GM18511 (cell line): ENCODE measurements at regions not wholly inside any gene's neighbourhood (a gene's known extent, or its start where the extent isn't known, plus 50 kb on each side); places are given as distances from the start of the nearest gene placed in this dataset.

Source experiments
- ATAC-seq: cut with Tn5 transposase; IDR thresholded peaks from one replicate; pipeline ENCODE4 v1.9.1; 2021; ENCODE audit warnings: mild to moderate bottlenecking, moderate library complexity; ENCODE audit not compliant: unreplicated experiment

DNA sequence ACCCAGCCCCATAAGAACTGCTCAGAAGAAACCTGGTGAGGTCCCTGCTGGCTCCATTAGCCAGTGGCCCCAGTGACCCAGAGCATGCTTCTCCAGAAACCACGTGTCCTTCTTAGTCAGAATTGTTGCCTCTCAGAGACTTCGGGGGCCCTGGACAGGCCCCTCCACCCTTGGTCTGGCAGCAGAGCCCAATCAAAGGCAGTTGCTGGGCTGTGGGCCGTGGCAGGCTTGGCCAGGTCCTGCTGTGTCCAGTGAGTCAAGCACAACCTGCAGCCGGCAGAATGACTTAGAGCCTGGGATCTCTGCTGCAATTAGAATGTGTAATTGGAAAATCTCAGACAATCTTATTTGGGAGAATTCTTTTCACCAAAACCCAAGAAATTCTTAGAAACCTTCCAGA lies 502.0 kb upstream of the KLF4 start:
- ATAC-seq, result no peak

DNA sequence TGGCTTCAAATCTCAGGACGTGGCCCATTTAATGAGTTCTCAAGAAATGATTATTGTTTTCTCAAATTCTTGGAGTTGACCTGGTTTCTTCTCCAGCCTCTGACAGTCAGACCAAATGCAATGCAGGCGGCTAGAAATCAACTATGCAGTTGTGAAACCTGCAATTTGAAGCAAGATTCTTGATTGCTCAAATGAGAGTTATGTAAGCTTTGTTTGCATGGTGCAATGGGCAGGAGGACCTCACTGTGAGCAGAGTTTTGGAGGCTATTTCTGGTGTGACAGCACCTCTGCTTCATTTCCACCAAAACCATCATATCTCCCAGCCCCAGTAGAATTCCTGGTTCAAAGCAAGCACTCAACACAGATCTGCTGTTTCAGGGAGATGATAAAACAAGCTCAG lies 500.0 kb upstream of the KLF4 start:
- ATAC-seq, result no peak

DNA sequence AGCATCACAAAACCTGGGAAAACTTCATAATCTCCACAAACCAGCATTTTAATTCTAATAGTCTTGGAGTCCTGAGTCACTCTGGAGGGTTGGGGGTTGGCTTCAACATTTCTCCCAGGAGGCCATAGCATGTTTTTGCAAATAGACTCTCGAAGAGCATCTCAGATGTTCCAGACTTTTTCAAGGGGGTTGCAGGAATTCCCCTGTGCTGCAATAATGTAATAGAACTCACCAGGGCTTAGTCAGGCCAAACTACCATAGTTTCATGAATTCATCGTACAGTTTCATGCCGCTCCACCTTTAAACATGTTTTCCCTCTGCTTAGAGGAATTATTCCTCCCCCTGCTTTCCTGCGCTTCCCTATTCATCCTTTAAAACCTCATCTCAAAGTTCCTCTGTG lies 499.5 kb upstream of the KLF4 start:
- ATAC-seq, result no peak

DNA sequence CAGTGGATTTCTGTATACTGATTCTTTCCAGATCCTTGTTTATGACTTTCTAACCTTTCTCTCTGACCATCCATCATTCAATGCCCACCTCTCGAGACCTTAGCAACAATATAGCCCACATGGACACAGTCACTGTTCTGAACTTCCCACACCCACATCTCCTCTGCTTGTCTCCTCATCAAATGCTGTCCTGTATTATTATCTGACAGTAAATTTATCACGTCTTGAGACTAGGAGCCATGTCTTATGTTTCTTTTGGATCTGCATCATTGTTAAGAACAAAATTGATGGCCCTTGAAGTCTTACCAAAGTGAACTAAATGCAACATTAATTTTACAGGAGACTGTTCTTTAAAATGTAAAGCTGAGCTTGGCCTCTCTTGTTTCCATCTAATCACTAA lies 495.4 kb upstream of the KLF4 start:
- no peak for ATAC-seq

DNA sequence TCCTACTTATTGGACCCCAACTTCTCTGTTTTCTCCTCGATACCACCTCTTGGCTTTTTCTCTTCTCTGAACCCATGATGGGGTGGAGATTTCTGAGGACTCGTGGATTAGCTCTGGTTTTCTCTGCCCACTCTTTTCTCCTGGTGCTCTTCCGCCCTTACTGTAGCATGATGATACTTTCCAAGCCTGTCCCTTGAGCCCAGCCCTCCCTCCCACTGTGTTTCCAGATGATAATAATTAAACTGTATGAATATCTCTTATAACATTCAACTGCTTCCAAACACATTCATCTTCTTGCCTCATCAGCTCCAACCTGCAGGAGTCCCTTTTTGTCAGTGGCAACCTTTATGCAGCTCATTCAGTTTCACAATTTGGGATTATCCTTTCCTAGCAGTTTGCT lies 494.2 kb upstream of the KLF4 start:
- ATAC-seq, result no peak

DNA sequence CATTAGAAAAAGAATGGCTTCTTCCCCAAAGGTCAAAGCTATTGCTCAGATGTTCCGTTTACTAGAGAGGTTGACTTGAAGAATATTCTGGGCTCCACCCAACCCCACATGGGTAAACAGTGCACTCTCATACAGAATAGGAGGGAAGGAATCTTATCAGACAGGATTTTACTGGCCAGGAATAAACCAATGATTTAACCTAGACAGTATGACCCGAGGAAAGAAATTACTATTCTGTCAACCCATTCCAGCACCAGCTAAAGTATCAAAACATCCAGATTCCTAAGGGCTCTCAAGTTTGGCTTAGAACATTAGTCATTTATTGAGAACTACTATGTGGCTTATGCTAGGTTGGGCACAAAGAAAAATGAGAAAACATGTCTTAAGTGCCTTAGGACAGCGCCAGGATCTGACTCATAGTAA lies 493.6 kb upstream of the KLF4 start:
- ATAC-seq, result no peak

DNA sequence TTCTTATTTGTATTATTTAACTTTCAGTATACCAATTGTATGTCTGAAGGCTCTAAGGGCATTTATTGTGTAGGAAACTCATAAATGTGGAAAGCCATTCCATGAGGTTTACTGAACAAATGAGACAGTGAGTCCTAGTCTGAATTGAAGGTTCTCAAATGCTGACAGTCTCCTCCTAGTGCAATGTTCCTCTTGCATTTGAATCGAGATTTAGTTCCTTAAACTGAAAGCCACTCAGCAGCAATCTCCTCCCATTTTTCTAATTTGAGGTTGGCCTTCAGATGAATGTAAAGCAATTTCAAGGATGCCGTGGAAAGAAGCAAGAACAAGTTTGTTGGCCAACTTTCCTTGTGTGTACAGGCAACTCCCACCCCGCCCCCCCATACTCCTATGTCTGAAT lies 493.2 kb upstream of the KLF4 start:
- no peak for ATAC-seq

DNA sequence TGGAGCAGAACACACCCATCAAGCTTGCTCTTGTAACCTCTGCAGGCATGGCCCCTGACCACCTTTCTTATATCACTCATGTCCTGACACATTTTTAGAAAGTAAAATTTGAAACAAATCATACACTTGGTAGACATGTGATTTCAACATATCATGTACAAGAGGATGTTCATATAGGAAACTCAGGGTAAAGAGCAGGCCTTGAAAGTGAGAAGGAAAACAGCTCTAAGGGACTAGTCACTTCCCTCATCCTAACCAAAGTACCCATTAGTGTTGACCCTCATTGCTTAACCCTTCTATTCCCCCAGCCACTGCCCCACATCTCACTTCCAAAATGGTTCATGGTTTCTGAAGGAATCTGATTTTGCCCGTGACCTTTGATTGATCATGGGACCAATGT lies 492.4 kb upstream of the KLF4 start:
- ATAC-seq, result no peak

DNA sequence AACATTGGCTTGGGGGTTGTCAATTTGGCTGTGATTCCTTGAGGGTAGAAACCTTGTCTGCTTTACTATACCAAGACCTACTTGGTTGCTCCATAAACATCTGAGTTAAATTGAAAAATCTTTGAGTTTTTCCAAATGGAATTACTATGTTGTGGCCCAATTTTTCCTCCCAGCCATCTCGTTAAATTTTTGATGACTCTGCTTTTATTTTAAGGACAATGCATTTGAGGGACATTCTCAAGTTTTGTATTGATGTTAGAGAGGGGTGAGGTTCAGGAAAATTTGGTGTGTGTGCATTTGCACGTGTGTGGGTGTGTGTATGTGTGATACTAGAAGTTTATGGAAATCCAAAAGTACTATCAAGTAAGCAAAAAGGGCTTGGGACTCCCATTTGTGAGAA lies 491.4 kb upstream of the KLF4 start:
- ATAC-seq, result no peak

DNA sequence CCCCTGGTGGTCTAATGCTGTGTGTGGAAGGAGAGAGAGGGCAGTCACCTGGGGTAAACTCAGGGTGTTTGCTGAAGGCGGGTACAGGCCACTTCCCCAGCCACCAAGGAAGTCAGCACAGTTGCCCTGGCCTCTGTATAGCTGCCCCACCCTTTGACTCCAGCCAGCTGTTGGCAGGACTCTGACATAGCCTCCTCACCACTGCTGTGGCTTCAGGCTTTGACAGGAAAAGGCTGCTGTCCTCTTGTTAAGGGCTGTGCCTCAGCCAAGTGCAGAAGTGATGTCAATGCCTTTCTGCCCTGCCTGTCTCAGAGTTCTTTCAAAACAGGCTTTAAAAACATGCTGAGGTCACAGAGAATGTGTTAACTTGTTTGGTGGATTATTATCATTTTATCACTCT lies 487.2 kb upstream of the KLF4 start:
- ATAC-seq, result no peak

DNA sequence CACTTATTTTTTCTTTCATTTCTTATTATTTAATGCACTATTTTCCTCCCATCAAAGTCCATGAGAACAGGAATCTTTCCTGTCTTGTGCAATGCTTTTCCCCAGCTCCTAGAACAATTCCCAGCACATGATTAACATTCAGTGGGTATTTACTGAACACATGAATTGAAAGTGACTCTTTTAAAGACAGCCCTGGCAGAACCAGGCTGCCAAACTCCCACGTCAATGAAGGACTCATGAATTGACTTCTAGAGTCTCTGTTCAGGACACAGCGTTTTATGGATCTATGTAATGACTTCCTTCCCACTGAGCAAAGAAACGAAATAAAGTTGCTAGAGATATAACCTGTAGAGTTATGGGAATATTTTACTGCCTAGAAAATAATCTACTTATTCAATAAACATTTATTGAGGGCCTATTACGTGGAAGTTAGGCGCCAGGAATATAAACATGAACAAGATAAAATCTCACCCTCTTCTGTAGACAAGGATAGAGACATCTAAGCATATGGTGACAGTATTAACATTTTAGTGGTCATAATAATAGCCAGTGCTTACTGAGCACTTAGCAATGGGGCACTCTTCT lies 485.9 kb upstream of the KLF4 start:
- no peak for ATAC-seq

DNA sequence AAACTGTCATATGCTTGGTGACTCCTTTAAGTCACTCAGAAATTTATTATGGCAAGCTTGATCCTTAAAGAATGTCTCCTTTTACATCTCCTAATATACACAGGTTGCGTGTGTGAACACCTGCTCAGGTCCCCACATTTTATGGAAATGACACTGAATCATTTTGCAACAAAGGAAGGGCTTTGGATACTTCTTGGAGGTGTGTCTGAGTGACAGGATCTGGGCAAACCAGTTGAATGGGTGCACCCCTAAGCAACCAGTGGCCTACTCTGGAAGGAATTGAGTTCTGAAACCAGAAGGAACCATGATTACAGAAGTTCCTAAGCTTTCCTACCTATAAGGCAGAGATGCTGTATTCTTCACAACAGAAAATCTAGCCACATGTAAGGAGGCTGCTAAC lies 483.9 kb upstream of the KLF4 start:
- ATAC-seq, result no peak

DNA sequence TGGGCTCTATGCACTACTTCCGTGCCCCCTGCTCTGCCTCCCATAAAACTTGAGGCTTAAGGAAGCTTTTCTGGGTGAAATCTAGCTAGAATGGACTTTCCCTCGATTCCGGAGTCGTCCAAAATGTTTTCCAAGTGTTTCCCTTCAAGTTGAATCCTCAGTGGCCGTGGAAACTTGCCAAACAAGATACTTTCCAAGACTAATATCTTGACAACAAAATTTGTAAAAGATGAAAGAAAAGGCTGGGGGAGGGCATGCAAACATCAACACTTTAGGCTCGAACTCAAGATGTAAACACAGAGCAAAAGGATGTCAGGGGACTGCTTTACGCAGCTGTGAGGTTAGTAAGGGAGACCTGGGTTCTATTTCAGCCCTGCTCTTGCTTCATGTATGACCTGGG lies 482.8 kb upstream of the KLF4 start:
- ATAC-seq, result no peak

DNA sequence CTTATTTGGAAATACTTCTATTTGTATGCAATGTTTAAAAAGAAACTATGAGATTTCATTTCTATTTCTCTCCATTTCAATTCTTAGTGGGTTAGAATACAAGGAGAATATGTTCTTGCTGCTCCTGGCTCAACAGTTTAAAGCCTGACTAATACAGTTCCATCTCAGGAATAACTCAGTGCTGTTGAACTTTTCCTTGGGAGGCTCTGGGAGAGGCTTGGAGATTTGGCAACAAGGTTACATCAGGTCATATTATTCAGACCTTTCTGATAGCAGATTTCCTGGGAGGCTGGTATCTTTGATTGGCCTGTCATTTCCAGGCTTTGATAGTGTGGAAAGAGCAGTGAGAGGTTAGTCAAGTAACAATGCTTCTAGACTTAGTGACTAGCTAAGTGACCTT lies 481.7 kb upstream of the KLF4 start:
- no peak for ATAC-seq

DNA sequence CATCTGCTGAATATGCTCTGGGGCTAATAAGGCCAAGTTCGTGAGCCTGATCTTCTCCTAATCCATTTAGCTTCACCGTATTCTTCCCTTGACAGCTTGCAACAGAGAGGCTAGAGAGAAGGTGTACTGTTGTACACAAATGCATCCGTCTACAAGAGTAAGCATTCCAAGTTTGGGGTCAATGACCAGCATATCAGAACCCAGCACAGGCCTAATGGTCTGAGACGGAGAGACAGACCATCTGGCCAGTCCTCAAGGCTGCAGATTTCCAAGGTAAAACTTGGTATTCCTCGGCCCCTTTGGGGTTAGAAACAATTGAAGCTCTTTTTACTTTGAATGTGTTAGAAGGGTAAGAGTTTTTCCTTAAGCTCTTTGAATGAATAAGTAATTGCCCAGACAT lies 481.2 kb upstream of the KLF4 start:
- no peak for ATAC-seq

DNA sequence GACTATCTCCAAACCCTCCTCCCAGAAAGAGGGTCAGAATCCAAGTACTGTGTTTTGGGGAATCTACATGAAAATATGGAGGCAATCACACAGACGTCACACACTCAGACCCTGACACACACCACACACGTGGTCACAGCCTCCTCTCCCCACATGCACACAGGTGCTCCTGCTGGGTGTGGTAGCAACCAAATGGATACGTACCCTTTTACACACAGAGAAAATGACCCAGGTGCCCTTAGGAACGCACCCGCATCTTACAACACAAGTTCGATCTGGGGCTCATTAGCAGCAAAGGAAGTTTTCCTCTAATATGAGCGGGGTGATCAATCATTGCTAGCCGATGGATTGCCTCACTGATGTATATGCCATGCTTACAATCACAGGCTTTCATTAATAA lies 480.2 kb upstream of the KLF4 start:
- no peak for ATAC-seq

DNA sequence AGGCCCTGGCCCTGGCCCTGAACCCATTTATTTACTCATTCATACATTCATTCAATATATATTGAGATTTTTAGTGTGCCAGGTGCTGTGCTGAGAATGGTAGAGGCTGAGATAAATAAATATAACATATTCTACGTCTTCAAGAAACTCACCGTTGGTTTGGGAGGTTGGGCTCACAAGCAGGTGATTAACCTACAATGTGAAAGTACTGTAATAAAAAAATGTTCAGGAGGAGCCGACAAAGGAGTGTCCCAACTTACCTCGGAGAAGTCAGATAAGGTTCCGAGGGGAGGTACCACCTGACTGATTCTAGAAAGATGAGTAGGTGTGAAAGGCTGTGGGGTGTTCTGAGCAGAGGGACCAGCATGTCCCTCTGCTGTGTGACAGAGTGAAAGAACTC lies 479.6 kb upstream of the KLF4 start:
- ATAC-seq, result no peak

DNA sequence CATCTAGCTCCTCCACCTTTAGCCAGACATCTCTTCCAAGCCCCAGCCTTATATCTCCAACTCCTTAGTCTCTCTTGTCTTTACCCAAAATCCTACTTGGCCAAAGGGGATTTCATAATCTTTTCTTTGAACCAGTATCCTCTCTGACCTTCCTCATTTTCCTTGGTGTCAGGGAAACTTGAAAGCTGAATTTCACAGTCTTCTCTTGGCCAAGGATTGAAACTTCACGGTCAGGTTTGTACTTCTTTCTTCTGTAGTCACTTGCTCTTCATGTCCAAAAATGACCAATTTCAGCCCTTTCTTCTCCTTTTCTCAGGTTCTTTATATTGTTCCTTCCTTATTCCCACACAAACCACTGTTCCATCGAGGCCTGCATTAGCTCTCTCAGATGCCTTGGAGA lies 473.7 kb upstream of the KLF4 start:
- ATAC-seq, result no peak

DNA sequence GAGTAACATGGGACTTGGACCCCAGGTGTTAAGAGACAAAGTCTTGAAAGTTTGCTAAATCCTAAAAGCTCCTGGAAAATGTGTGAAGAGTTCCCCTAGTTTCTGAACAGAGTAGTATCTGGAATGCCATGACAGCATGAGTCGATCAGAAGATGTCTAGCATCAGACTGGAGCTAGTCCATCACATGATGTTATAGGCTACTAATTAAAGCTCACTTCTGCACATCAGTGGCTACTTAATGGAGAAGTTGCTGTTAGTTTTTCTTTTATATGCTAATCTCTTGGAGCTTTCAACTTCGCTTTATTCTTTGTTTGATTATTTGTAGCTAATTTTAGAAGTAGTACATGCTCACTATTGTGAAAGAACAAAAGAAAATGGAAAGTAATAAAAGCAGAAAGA lies 471.3 kb upstream of the KLF4 start:
- ATAC-seq, result no peak

DNA sequence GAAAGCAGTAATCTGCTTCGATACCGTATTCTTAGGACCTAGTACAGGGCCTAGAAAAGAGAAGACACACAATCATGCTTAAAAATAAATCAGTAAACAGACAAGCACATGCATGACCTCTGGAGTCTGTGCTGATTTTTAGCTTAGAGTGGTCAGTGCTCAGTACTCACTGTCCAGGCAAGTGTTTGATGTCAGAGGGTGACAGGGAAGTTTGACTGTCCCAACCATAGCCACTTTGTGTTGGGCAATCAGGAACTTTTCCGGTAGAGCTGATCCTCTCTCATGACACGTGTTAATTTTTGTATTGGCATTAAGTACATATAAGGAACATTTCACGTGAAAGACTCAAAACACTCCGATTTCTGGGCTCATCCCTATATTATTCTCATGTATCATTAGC lies 464.7 kb upstream of the KLF4 start:
- ATAC-seq, result no peak

DNA sequence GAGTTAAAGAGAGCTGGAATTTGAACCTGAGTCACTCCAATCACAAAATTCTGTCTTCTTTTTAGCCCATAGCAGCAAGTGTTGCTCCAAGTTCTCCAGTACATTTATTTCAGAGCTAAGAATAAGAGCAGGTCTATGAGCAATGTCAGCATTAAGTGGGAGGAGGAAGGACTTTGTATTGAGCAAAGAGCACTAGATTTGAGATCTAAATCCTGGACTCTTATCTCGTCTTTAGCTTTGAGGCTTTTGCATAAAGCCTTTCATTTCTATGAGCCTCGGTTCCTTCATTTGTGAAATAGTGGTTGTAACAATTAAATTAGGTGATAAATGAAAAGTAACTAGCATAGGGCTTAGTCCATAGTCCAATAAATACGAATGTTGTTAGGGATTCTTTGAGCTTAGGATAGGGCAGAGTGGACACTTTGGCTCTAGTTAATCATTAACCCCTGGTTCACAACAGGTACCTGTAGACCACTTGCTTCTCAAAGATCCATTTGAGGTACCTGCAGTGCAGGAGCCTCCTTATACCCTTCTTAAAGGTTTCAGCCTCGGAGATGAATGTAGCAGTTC lies 464.1 kb upstream of the KLF4 start:
- no peak for ATAC-seq

DNA sequence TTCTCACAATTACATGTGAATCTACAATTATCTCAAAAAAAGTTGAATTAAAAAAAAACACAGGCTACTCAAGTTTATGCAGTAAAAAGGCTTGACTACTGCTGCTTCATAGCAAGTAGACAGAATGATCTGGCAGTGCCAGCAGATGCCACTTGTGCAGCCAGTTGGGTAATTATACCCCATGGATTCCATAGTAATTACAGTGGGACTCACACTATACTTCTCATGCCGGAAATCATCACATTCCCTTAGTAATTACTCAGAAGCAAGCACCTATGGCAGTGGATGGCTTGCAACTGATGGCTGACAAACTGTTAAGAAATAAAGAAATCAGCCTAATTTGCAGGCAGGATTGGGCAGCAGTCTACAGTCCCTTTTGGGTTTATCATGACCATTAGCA lies 463.2 kb upstream of the KLF4 start:
- ATAC-seq, result no peak

DNA sequence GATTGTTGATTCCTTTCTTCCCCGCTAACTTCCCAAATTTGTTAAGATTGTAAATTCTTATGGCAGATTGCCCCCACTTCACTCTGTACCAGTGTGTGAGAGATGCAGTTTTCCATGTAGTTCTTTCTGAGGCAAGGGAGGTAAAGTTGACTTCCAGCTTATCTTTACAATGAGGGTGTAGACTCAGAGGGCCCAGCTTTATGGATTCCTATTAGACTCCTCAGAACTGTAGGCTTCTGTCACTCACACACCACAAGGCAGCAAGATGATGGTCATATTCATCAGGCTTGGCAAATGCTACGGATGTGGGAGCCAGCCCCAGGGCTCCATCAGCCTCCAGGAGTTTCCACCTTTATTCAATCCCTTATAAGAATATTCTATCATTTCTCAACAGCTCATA lies 461.9 kb upstream of the KLF4 start:
- ATAC-seq, result no peak

DNA sequence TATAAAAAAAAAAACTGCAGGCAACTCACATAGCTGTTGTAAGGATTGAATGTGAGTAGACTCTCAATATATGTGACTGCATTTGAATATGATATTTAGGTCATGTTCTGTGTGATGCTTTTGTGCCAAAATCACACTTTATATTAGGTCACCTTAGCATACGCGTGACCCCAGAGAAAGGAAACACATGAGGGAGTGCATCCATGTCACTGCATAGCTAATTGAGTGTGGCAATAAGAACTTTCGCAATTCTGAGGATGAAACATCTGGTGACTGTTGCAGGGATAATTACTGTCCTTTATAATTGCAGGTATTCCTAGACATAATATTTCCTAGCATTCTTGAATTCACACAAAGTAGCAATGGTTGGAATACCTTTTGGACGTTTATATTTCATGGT lies 459.5 kb upstream of the KLF4 start:
- ATAC-seq, result no peak
